H9 (cell line): ENCODE measurements at regions not wholly inside any gene's neighbourhood (a gene's known extent, or its start where the extent isn't known, plus 50 kb on each side); places are given as distances from the start of the nearest gene placed in this dataset.

Experiments used
- DNase-seq: peaks from one replicate; pipeline ENCODE4 v3.0.0-alpha.2; 2017
- H2AFZ ChIP-seq: one replicate; pipeline ENCODE4 v1.6.1; 2013; ENCODE audit warnings: mild to moderate bottlenecking, low read length, control low read depth, moderate library complexity
- H2AK5ac ChIP-seq: 2 replicates; pipeline ENCODE4 v1.6.1; 2013; ENCODE audit warnings: low read length, control low read depth, mixed read lengths; ENCODE audit not compliant: insufficient read length
- H2BK120ac ChIP-seq: one replicate; pipeline ENCODE4 v1.6.1; 2013; ENCODE audit warnings: low read depth, mild to moderate bottlenecking, low read length, control low read depth, inconsistent platforms; ENCODE audit not compliant: poor library complexity, severe bottlenecking
- H2BK12ac ChIP-seq: 2 replicates; pipeline ENCODE4 v1.6.1; 2013; ENCODE audit warnings: low read length, control low read depth, mixed read lengths, low read depth; ENCODE audit not compliant: insufficient read length
- H2BK15ac ChIP-seq: 2 replicates; pipeline ENCODE4 v1.6.1; 2013; ENCODE audit warnings: low read depth, low read length, control low read depth
- H2BK20ac ChIP-seq: one replicate; pipeline ENCODE4 v1.6.1; 2013; ENCODE audit warnings: low read depth, mild to moderate bottlenecking, low read length, control low read depth, inconsistent platforms; ENCODE audit not compliant: poor library complexity, severe bottlenecking
- H2BK5ac ChIP-seq: 2 replicates; pipeline ENCODE4 v1.6.1; 2013; ENCODE audit warnings: low read length, control low read depth, mixed read lengths; ENCODE audit not compliant: insufficient read length
- H3K14ac ChIP-seq: 2 replicates; pipeline ENCODE4 v1.6.1; 2013; ENCODE audit warnings: low read length, control low read depth; ENCODE audit not compliant: insufficient read depth
- H3K18ac ChIP-seq: 2 replicates; pipeline ENCODE4 v1.6.1; 2013; ENCODE audit warnings: low read depth, mild to moderate bottlenecking, mixed read lengths, low read length, control low read depth; ENCODE audit not compliant: insufficient read length
- H3K23ac ChIP-seq: 2 replicates; pipeline ENCODE4 v1.6.1; 2013; ENCODE audit warnings: low read length, control low read depth, mixed read lengths, low read depth; ENCODE audit not compliant: insufficient read length
- H3K23me2 ChIP-seq: 2 replicates; pipeline ENCODE4 v1.6.1; 2013; ENCODE audit warnings: low read depth, mild to moderate bottlenecking, mixed read lengths, low read length, control low read depth; ENCODE audit not compliant: insufficient read length, poor library complexity, severe bottlenecking
- H3K27ac ChIP-seq: 2 replicates; pipeline ENCODE4 v1.5.1; 2013; ENCODE audit warnings: low read length, control low read depth, mixed read lengths, low read depth; ENCODE audit not compliant: insufficient read length
- H3K27me3 ChIP-seq: 2 replicates; pipeline ENCODE4 v1.6.1; 2013; ENCODE audit warnings: low read length, control low read depth, inconsistent platforms; ENCODE audit not compliant: insufficient read depth
- H3K4ac ChIP-seq: 2 replicates; pipeline ENCODE4 v1.6.1; 2013; ENCODE audit warnings: low read depth, mild to moderate bottlenecking, control low read depth, inconsistent platforms, low read length, moderate library complexity
- H3K4me1 ChIP-seq: 2 replicates; pipeline ENCODE4 v1.6.1; 2013; ENCODE audit warnings: low read length, control low read depth, inconsistent platforms; ENCODE audit not compliant: insufficient read depth
- H3K4me2 ChIP-seq: 2 replicates; pipeline ENCODE4 v1.6.1; 2013; ENCODE audit warnings: low read length, control low read depth, mixed read lengths; ENCODE audit not compliant: insufficient read length, insufficient read depth
- H3K56ac ChIP-seq: 2 replicates; pipeline ENCODE4 v1.6.1; 2013; ENCODE audit warnings: low read depth, mild to moderate bottlenecking, mixed read lengths, low read length, control low read depth; ENCODE audit not compliant: insufficient read length
- H3K79me1 ChIP-seq: 2 replicates; pipeline ENCODE4 v1.6.1; 2013; ENCODE audit warnings: low read depth, mild to moderate bottlenecking, moderate library complexity, low read length, control low read depth, inconsistent platforms; ENCODE audit not compliant: insufficient read depth, poor library complexity, severe bottlenecking
- H3K79me2 ChIP-seq: 2 replicates; pipeline ENCODE4 v1.6.1; 2013; ENCODE audit warnings: low read length, control low read depth, inconsistent platforms; ENCODE audit not compliant: insufficient read depth
- H3K9ac ChIP-seq: 2 replicates; pipeline ENCODE4 v1.6.1; 2013; ENCODE audit warnings: low read length, control low read depth, mixed read lengths; ENCODE audit not compliant: insufficient read length; ENCODE audit errors: extremely low read depth
- H3K9me3 ChIP-seq: one replicate; pipeline ENCODE4 v1.6.1; 2013; ENCODE audit warnings: low read depth, low read length, inconsistent platforms; ENCODE audit not compliant: control insufficient read depth
- H3T11ph ChIP-seq: one replicate; pipeline ENCODE4 v1.6.1; 2013; ENCODE audit warnings: mild to moderate bottlenecking, low read length, control low read depth, inconsistent platforms
- H4K20me1 ChIP-seq: one replicate; pipeline ENCODE4 v1.6.1; 2013; ENCODE audit not compliant: control insufficient read depth, insufficient read length, insufficient read depth
- H4K5ac ChIP-seq: 2 replicates; pipeline ENCODE4 v1.6.1; 2013; ENCODE audit warnings: low read depth, mild to moderate bottlenecking, mixed read lengths, low read length, control low read depth; ENCODE audit not compliant: insufficient read length
- H4K8ac ChIP-seq: replicated peaks from 2 replicates; pipeline ENCODE4 v1.6.1; 2013; ENCODE audit warnings: low read length, control low read depth, mixed read lengths, low read depth; ENCODE audit not compliant: insufficient read length
- H4K91ac ChIP-seq: 2 replicates; pipeline ENCODE4 v1.6.1; 2013; ENCODE audit warnings: low read depth, mild to moderate bottlenecking, moderate library complexity, mixed read lengths, low read length, control low read depth; ENCODE audit not compliant: insufficient read length
- H3K27ac Mint-ChIP-seq, 3 experiments: 2 replicates in 2 of 3; 3 replicates in 1 of 3; pipeline ENCODE4 v1.8.0; 2020 to 2021; ENCODE audit warnings: mixed read lengths in 3 of 3, mild to moderate bottlenecking in 1 of 3, moderate library complexity in 1 of 3
- H3K27me3 Mint-ChIP-seq: 2 replicates; pipeline ENCODE4 v1.8.0; 2021; ENCODE audit warnings: low read depth, mild to moderate bottlenecking, moderate library complexity, mixed read lengths
- H3K36me3 Mint-ChIP-seq, 3 experiments: 2 replicates in 2 of 3; 3 replicates in 1 of 3; pipeline ENCODE4 v1.8.0; 2020 to 2021; ENCODE audit warnings: low read depth in 3 of 3, mixed read lengths in 3 of 3; ENCODE audit not compliant: insufficient read depth in 1 of 3
- H3K4me1 Mint-ChIP-seq, 2 experiments: 2 replicates each; pipeline ENCODE4 v1.8.0; 2020; ENCODE audit warnings: mixed read lengths in 2 of 2
- H3K4me3 Mint-ChIP-seq, 2 experiments: 2 replicates in 1 of 2; 3 replicates in 1 of 2; pipeline ENCODE4 v1.8.0; 2020 to 2021; ENCODE audit warnings: mild to moderate bottlenecking in 2 of 2, mixed read lengths in 2 of 2, moderate library complexity in 1 of 2
- H3K9me3 Mint-ChIP-seq, 2 experiments: 2 replicates in 1 of 2; 3 replicates in 1 of 2; pipeline ENCODE4 v1.8.0; 2020; ENCODE audit warnings: mild to moderate bottlenecking in 2 of 2, mixed read lengths in 2 of 2, moderate library complexity in 1 of 2
- CTCF ChIP-seq: fragments of 200-600 bp; sonication (generic); conservative IDR thresholded peaks from 3 replicates; pipeline ENCODE4 v1.8.0; 2021; ENCODE audit warnings: antibody characterized with exemption, mild to moderate bottlenecking
- WGBS: extraction: QIAGEN DNeasy Blood & Tissue Kit; methylation state at CpG from one replicate; pipeline ENCODE4 v1.1.7; 2013; ENCODE audit warnings: missing lambda C conversion rate, low lambda C conversion rate, mixed read lengths; ENCODE audit not compliant: insufficient read length; ENCODE audit errors: extremely low coverage; 5-methylcytosine and 5-hydroxymethylcytosine counted together

- Histone ChIP-seq H3K9me3 (no peaks in the 10 kb centered on the region), H2BK15ac (no peak overlapping the region), H2AK5ac (no peak overlapping the region), H2BK12ac (no peak overlapping the region), H3K4me1 (no peaks in the 10 kb centered on the region), H2BK120ac (no peak overlapping the region), H3K4ac (no peak overlapping the region), H4K20me1 (no peaks in the 10 kb centered on the region), H2BK5ac (no peak overlapping the region), H3K18ac (no peak overlapping the region), H2AFZ (no peak overlapping the region), H4K5ac (no peak overlapping the region), H3K79me1 (no peaks in the 10 kb centered on the region), H3K79me2 (no peaks in the 10 kb centered on the region), H3K14ac (no peak overlapping the region), H2BK20ac (no peak overlapping the region), H3K27ac (no peak overlapping the region), H4K91ac (no peak overlapping the region), H3K23me2 (no peaks in the 10 kb centered on the region), H3K56ac (no peak overlapping the region), H3K4me2 (no peak overlapping the region), H4K8ac (no peak overlapping the region), H3K9ac (no peak overlapping the region), H3T11ph (no peak overlapping the region), H3K27me3 (no peaks in the 10 kb centered on the region), H3K23ac (no peak overlapping the region)
- TF ChIP-seq CTCF = no peak
- Mint-ChIP-seq H3K36me3 (peaks cover 1 to 23% (median 12%) of the 10 kb centered on the region in 3 experiments; a peak in 5 of 7 replicates), H3K27ac (no peak overlapping the region), H3K4me1 (no peaks in the 10 kb centered on the region), H3K9me3 (no peaks in the 10 kb centered on the region), H3K27me3 (no peaks in the 10 kb centered on the region), H3K4me3 (no peak overlapping the region)
- DNase-seq = no peak
- no CpG with 5 or more reads among the region's 10 CpGs for WGBS
Observed at GRCh38 chr12:27385766-27386564, 53.3 kb downstream of the BMAL2 start.
